Left ventricle myocardium inferior (tissue), 1 donor: ENCODE measurements at regions not wholly inside any gene's neighbourhood (a gene's known extent, or its start where the extent isn't known, plus 50 kb on each side); places are given as distances from the start of the nearest gene placed in this dataset.

ENCODE experiments used
- DNase-seq: peaks from one replicate; pipeline ENCODE4 v3.0.0-alpha.2; 2020
- H3K27ac ChIP-seq: fragments of 200-600 bp; replicated peaks from 2 replicates; pipeline ENCODE4 v1.8.0; 2021
- H3K27me3 ChIP-seq: fragments of 200-600 bp; 2 replicates; pipeline ENCODE4 v1.8.0; 2021; ENCODE audit warnings: low read depth
- H3K36me3 ChIP-seq: fragments of 200-600 bp; 2 replicates; pipeline ENCODE4 v1.8.0; 2021
- H3K4me1 ChIP-seq: fragments of 200-600 bp; 2 replicates; pipeline ENCODE4 v1.8.0; 2021
- H3K4me3 ChIP-seq: fragments of 200-600 bp; 2 replicates; pipeline ENCODE4 v1.8.0; 2021; ENCODE audit warnings: mild to moderate bottlenecking, moderate library complexity
- H3K9me3 ChIP-seq: fragments of 200-600 bp; replicated peaks from 2 replicates; pipeline ENCODE4 v1.8.0; 2021
- CTCF ChIP-seq: fragments of 200-600 bp; IDR thresholded peaks from 2 replicates; pipeline ENCODE4 v1.8.0; 2021; ENCODE audit warnings: antibody characterized with exemption, mild to moderate bottlenecking, borderline replicate concordance
- intact Hi-C: fragments of 100-400 bp; cut with micrococcal nuclease; formaldehyde crosslinking; loops from one replicate; pipeline ENCODE4 v1.11.0; 2022
- donor health status: DM: no; HTN: yes; CAD: no; lungs with severe emphysema.

GRCh38 chr18:78006006-78006773, 756.5 kb downstream of the GALR1 start:
- H3K4me1 ChIP-seq, result no peaks in the 10 kb centered on the region
- intact Hi-C loops, result no loop called here
- no peak for TF ChIP-seq CTCF
- H3K9me3 ChIP-seq, result peaks cover 11% of the 10 kb centered on the region
- no peaks in the 10 kb centered on the region for H3K36me3 ChIP-seq
- no peak overlapping the region for H3K27ac ChIP-seq
- H3K27me3 ChIP-seq, result peaks cover 53% of the 10 kb centered on the region
- DNase-seq, result no peak
- H3K4me3 ChIP-seq, result no peak overlapping the region

GRCh38 chr18:78006774-78007260, 757.2 kb downstream of the GALR1 start:
- no peaks in the 10 kb centered on the region for H3K36me3 ChIP-seq
- H3K4me1 ChIP-seq, result no peaks in the 10 kb centered on the region
- peaks cover 50% of the 10 kb centered on the region for H3K27me3 ChIP-seq
- H3K27ac ChIP-seq, result no peak overlapping the region
- intact Hi-C loops, result no loop called here
- no peak overlapping the region for H3K4me3 ChIP-seq
- DNase-seq, result no peak
- H3K9me3 ChIP-seq, result peaks cover 5% of the 10 kb centered on the region
- no peak for TF ChIP-seq CTCF

- no peaks in the 10 kb centered on the region for H3K9me3 ChIP-seq
- no peak overlapping the region for H3K27ac ChIP-seq
- no peaks in the 10 kb centered on the region for H3K36me3 ChIP-seq
- H3K27me3 ChIP-seq, result peaks cover 38% of the 10 kb centered on the region
- no peaks in the 10 kb centered on the region for H3K4me1 ChIP-seq
- DNase-seq, result no peak
- no peak for TF ChIP-seq CTCF
- no peak overlapping the region for H3K4me3 ChIP-seq
- intact Hi-C loops, result no loop called here
These were observed 760.7 kb downstream of the GALR1 start for GRCh38 chr18:78010363-78010762.

GRCh38 chr18:78017869-78018268, 768.2 kb downstream of the GALR1 start:
- TF ChIP-seq CTCF, result no peak
- DNase-seq, result no peak
- H3K4me1 ChIP-seq, result no peaks in the 10 kb centered on the region
- no peaks in the 10 kb centered on the region for H3K9me3 ChIP-seq
- intact Hi-C loops, result no loop called here
- no peaks in the 10 kb centered on the region for H3K36me3 ChIP-seq
- H3K27ac ChIP-seq, result no peak overlapping the region
- H3K27me3 ChIP-seq, result peaks cover 33% of the 10 kb centered on the region
- no peak overlapping the region for H3K4me3 ChIP-seq

GRCh38 chr18:78021196-78021595, 771.5 kb downstream of the GALR1 start:
- no peaks in the 10 kb centered on the region for H3K4me1 ChIP-seq
- H3K27me3 ChIP-seq, result peaks cover 26% of the 10 kb centered on the region
- intact Hi-C loops, result no loop called here
- H3K27ac ChIP-seq, result no peak overlapping the region
- no peak for DNase-seq
- TF ChIP-seq CTCF, result no peak
- peaks cover 4% of the 10 kb centered on the region for H3K9me3 ChIP-seq
- no peak overlapping the region for H3K4me3 ChIP-seq
- H3K36me3 ChIP-seq, result no peaks in the 10 kb centered on the region
